Heart left ventricle (tissue), 16 donors: ENCODE measurements at regions not wholly inside any gene's neighbourhood (a gene's known extent, or its start where the extent isn't known, plus 50 kb on each side); places are given as distances from the start of the nearest gene placed in this dataset.

Experiments
- ATAC-seq, 4 donors: fragments of 200-7000 bp; cut with Tn5 transposase; one replicate each; pipeline ENCODE4 v1.9.1; 2020 to 2022; ENCODE audit warnings: moderate library complexity in 4 of 4, mild to moderate bottlenecking in 3 of 4, moderate number of reproducible peaks in 1 of 4
- DNase-seq, 5 donors: peaks; one replicate each; pipeline ENCODE4 v3.0.0-alpha.2; 2020
- H3K27ac ChIP-seq, 12 donors: fragments of 200-600 bp; sonication (generic) in 4 of 12; one replicate each; pipeline versions ENCODE4 v1.5.0 to v1.8.0; 2016 to 2022; ENCODE audit warnings: mild to moderate bottlenecking in 2 of 12
- H3K27me3 ChIP-seq, 9 donors: fragments of 200-600 bp; sonication (generic) in 2 of 9; one replicate each; pipeline versions ENCODE4 v1.5.1 to v1.8.0; 2016 to 2022; ENCODE audit warnings: mild to moderate bottlenecking in 3 of 9
- H3K36me3 ChIP-seq, 9 donors: fragments of 200-600 bp; sonication (generic) in 2 of 9; one replicate each; pipeline versions ENCODE4 v1.5.0 to v1.8.0; 2018 to 2022; ENCODE audit warnings: mild to moderate bottlenecking in 2 of 9
- H3K4me1 ChIP-seq, 12 donors: fragments of 200-600 bp; sonication (generic) in 4 of 12; one replicate each; pipeline versions ENCODE4 v1.5.0 to v1.8.0; 2016 to 2022; ENCODE audit warnings: mild to moderate bottlenecking in 3 of 12
- H3K4me3 ChIP-seq, 12 donors: fragments of 200-600 bp; sonication (generic) in 4 of 12; one replicate each; pipeline versions ENCODE4 v1.5.0 to v1.8.0; 2017 to 2022; ENCODE audit warnings: mild to moderate bottlenecking in 9 of 12, moderate library complexity in 4 of 12
- H3K9me3 ChIP-seq, 12 donors: fragments of 200-600 bp; sonication (generic) in 4 of 12; one replicate each; pipeline versions ENCODE4 v1.5.0 to v1.8.0; 2016 to 2022; ENCODE audit warnings: mild to moderate bottlenecking in 1 of 12
- CTCF ChIP-seq, 12 donors: fragments of 200-600 bp; sonication (generic) in 4 of 12; IDR thresholded peaks; one replicate each; pipeline versions ENCODE4 v1.5.0 to v1.8.0; 2018 to 2022; ENCODE audit warnings: antibody characterized with exemption in 12 of 12, mild to moderate bottlenecking in 5 of 12
- POLR2A ChIP-seq, 2 donors: fragments of 450-650 bp; IDR thresholded peaks; one replicate each; pipeline ENCODE4 v1.6.1; 2017; ENCODE audit warnings: antibody characterized with exemption in 2 of 2, mild to moderate bottlenecking in 2 of 2, moderate library complexity in 2 of 2
- WGBS, 4 donors: extraction: QIAGEN DNeasy Blood & Tissue Kit in 2 of 4; methylation state at CpG; one replicate each; pipeline versions ENCODE4 v1.1.5 to v1.1.7; 2013 to 2018; 5-methylcytosine and 5-hydroxymethylcytosine counted together
- intact Hi-C, 10 donors: fragments of 100-400 bp; cut with DNase I; formaldehyde crosslinking; loops; one replicate each; pipeline versions ENCODE4 v1.11.1 to v1.14.2; 2022
- donor health status: ischemic (EF 13 %, LVEDD 7.1; RV severe dilation, severe dysfunction).
- donor health status: healthy with polysubstance abuse.
- donor health status: DM: no; HTN: yes; CAD: no.
- donor health status: DM: no; HTN: no; CAD: no.
- donor health status: ischemic (EF 25% LVEDD 6.9; RV normal size, moderate dysfunction).
- donor health status: ischemic (EF 25% LVEDD 5.7; RV mildly dilated, moderate dysfunction).
- donor health status: healthy.
- donor health status: DM: yes; HTN: yes; CAD: no.
- donor health status: ischemic (EF 35%, LVEDD 5.7; RV mildly dilated, moderate dysfunction).
- donor health status: nonischemic (EF 11% LVEDD 7.7; RV severe dilation, severe dysfunction).
- donor health status: DM: yes; HTN: yes; CAD: no.
- donor health status: PGD.
- donor health status: ischemic (EF 29% LVEDD 5.4; RV normal size, mild dysfunction).
- donor health status: nonischemic (EF 23%, LVEDD 6.1; RV moderate dilation, normal function).

GRCh38 chr6:85124472-85125354, 325.2 kb upstream of the NT5E start:
- Histone ChIP-seq H3K36me3 (no peaks in the 10 kb centered on the region), H3K27ac (no peak overlapping the region), H3K4me1 (no peaks in the 10 kb centered on the region), H3K27me3 (peaks cover 0 to 4% (median 0%) of the 10 kb centered on the region in 9 donors), H3K9me3 (no peaks in the 10 kb centered on the region), H3K4me3 (no peak overlapping the region)
- 82 to 85% (median 85%) methylated on average over 1 of the region's 1 CpG for WGBS, 4 donors
- DNase-seq = no peak
- intact Hi-C loops = no loop called here
- no peak for ATAC-seq
- TF ChIP-seq POLR2A (IDR thresholded peaks at IDR 0.05) (no peak), CTCF (IDR thresholded peaks at IDR 0.05) (no peak)

- intact Hi-C loops = no loop called here
- 59 to 85% (median 62%) methylated on average over 1 of the region's 1 CpG for WGBS, 4 donors
- no peaks in the 10 kb centered on the region for H3K4me1 ChIP-seq
- ATAC-seq (no peak), DNase-seq (no peak)
- H3K27ac ChIP-seq = no peak overlapping the region
- no peaks in the 10 kb centered on the region for H3K9me3 ChIP-seq
- no peaks in the 10 kb centered on the region for H3K36me3 ChIP-seq
- no peak overlapping the region for H3K4me3 ChIP-seq
- H3K27me3 ChIP-seq = no peaks in the 10 kb centered on the region
- TF ChIP-seq POLR2A (IDR thresholded peaks at IDR 0.05) (no peak), CTCF (IDR thresholded peaks at IDR 0.05) (no peak)
Measured at GRCh38 chr6:85121158-85121557, 328.7 kb upstream of the NT5E start.

GRCh38 chr6:85118652-85119235, 331.1 kb upstream of the NT5E start:
- Histone ChIP-seq H3K4me3 (no peak overlapping the region), H3K36me3 (no peaks in the 10 kb centered on the region), H3K27me3 (no peaks in the 10 kb centered on the region), H3K4me1 (peaks cover 0 to 2% (median 0%) of the 10 kb centered on the region in 12 donors), H3K27ac (no peak overlapping the region), H3K9me3 (no peaks in the 10 kb centered on the region)
- no peak for DNase-seq
- WGBS, 4 donors = 75 to 80% (median 76%) methylated on average over 8 of the region's 8 CpGs
- no peak for ATAC-seq
- TF ChIP-seq CTCF (IDR thresholded peaks at IDR 0.05) (no peak), POLR2A (IDR thresholded peaks at IDR 0.05) (no peak)
- intact Hi-C loops = no loop called here

GRCh38 chr6:85118233-85118632, 331.6 kb upstream of the NT5E start:
- Histone ChIP-seq H3K9me3 (no peaks in the 10 kb centered on the region), H3K36me3 (no peaks in the 10 kb centered on the region), H3K4me1 (peaks cover 0 to 4% (median 0%) of the 10 kb centered on the region in 12 donors), H3K27me3 (no peaks in the 10 kb centered on the region), H3K4me3 (no peak overlapping the region), H3K27ac (no peak overlapping the region)
- ATAC-seq (no peak), DNase-seq (no peak)
- 70 to 84% (median 81%) methylated on average over 5 of the region's 5 CpGs for WGBS, 4 donors
- intact Hi-C loops = no loop called here
- TF ChIP-seq POLR2A (IDR thresholded peaks at IDR 0.05) = no peak
- TF ChIP-seq CTCF (IDR thresholded peaks at IDR 0.05) = no peak
